Adrenal gland (tissue), 9 donors: ENCODE measurements at regions not wholly inside any gene's neighbourhood (a gene's known extent, or its start where the extent isn't known, plus 50 kb on each side); places are given as distances from the start of the nearest gene placed in this dataset.

Experiments used
- DNase-seq, 7 donors: peaks; one replicate each; pipeline ENCODE4 v3.0.0-alpha.2; 2019 to 2020
- H3K27ac ChIP-seq, 5 donors: fragments of 200-600 bp; sonication (generic) in 4 of 5; 1 replicate in 3 of 5; 2 replicates in 2 of 5; pipeline versions ENCODE4 v1.5.1 to v1.8.0; 2016 to 2020; ENCODE audit warnings: mild to moderate bottlenecking in 1 of 5
- H3K27me3 ChIP-seq: fragments of 200-600 bp; 2 replicates; pipeline ENCODE4 v1.8.0; 2021
- H3K36me3 ChIP-seq, 2 donors: fragments of 200-600 bp; replicated peaks in 1 of 2; 1 replicate in 1 of 2; 2 replicates in 1 of 2; pipeline versions ENCODE4 v1.5.1 to v1.8.0; 2018 to 2022
- H3K4me1 ChIP-seq, 2 donors: fragments of 200-600 bp; replicated peaks in 1 of 2; 1 replicate in 1 of 2; 2 replicates in 1 of 2; pipeline versions ENCODE4 v1.5.1 to v1.8.0; 2018 to 2021
- H3K4me3 ChIP-seq, 4 donors: fragments of 200-600 bp; sonication (generic) in 3 of 4; one replicate each; pipeline ENCODE4 v1.5.1; 2016 to 2018
- H3K9me3 ChIP-seq, 3 donors: fragments of 200-600 bp; sonication (generic) in 1 of 3; replicated peaks in 1 of 3; 1 replicate in 2 of 3; 2 replicates in 1 of 3; pipeline versions ENCODE4 v1.5.1 to v1.8.0; 2016 to 2021
- CTCF ChIP-seq, 6 experiments: fragments of 450-650 bp in 4 of 6; fragments of 200-600 bp in 2 of 6; sonication (generic) in 1 of 6; IDR thresholded peaks; 1 replicate in 5 of 6; 2 replicates in 1 of 6; pipeline versions ENCODE4 v1.5.1 to v1.8.0; 2016 to 2021; ENCODE audit warnings: antibody characterized with exemption in 6 of 6, mild to moderate bottlenecking in 2 of 6, moderate library complexity in 1 of 6
- POLR2A ChIP-seq, 2 donors: fragments of 450-650 bp; IDR thresholded peaks; one replicate each; pipeline ENCODE4 v1.6.1; 2017; ENCODE audit warnings: antibody characterized with exemption in 2 of 2, mild to moderate bottlenecking in 2 of 2, moderate library complexity in 1 of 2
- WGBS, 4 donors: extraction: QIAGEN DNeasy Blood & Tissue Kit in 2 of 4; methylation state at CpG; one replicate each; pipeline versions ENCODE4 v1.1.5 to v1.1.7; 2013 to 2017; 5-methylcytosine and 5-hydroxymethylcytosine counted together
- intact Hi-C, 2 donors: fragments of 100-400 bp; cut with DNase I; formaldehyde crosslinking; loops; one replicate each; pipeline versions ENCODE4 v1.14.1 to v1.15.0; 2022 to 2023
- donor health status: healthy with polysubstance abuse.
- donor health status: Bipolar disorder and iron deficiency.
- donor health status: DM: yes; HTN: yes; CAD: no.
- donor health status: DM: no; HTN: no; CAD: no.
- donor health status: DM: no; HTN: no; CAD: no.

- Histone ChIP-seq H3K27me3 (no peaks in the 10 kb centered on the region), H3K4me1 (no peaks in the 10 kb centered on the region), H3K36me3 (no peaks in the 10 kb centered on the region), H3K4me3 (no peak overlapping the region), H3K9me3 (no peaks in the 10 kb centered on the region), H3K27ac (no peak overlapping the region)
- DNase-seq: no peak
- intact Hi-C loops: no loop called here
- TF ChIP-seq POLR2A (IDR thresholded peaks at IDR 0.05) (no peak), CTCF (IDR thresholded peaks at IDR 0.05) (no peak)
Observed at GRCh38 chr3:166606988-166607387, 769.8 kb upstream of the BCHE start.

- Histone ChIP-seq H3K9me3 (no peaks in the 10 kb centered on the region), H3K4me1 (no peaks in the 10 kb centered on the region), H3K27ac (no peak overlapping the region), H3K27me3 (no peaks in the 10 kb centered on the region), H3K4me3 (no peak overlapping the region), H3K36me3 (no peaks in the 10 kb centered on the region)
- intact Hi-C loops: no loop called here
- WGBS, 4 donors: 77 to 84% (median 79%) methylated on average over 1 of the region's 1 CpG
- TF ChIP-seq POLR2A (IDR thresholded peaks at IDR 0.05) (no peak), CTCF (IDR thresholded peaks at IDR 0.05) (no peak)
- no peak for DNase-seq
Observed at GRCh38 chr3:166593776-166594175, 756.6 kb upstream of the BCHE start.

- TF ChIP-seq POLR2A (IDR thresholded peaks at IDR 0.05): no peak
- no peak for TF ChIP-seq CTCF (IDR thresholded peaks at IDR 0.05)
- H3K9me3 ChIP-seq: no peaks in the 10 kb centered on the region
- no peak overlapping the region for H3K27ac ChIP-seq
- intact Hi-C loops: no loop called here
- no peak for DNase-seq
- H3K27me3 ChIP-seq: no peaks in the 10 kb centered on the region
- H3K36me3 ChIP-seq: no peaks in the 10 kb centered on the region
- H3K4me1 ChIP-seq: no peaks in the 10 kb centered on the region
- 72 to 82% (median 76%) methylated on average over 2 of the region's 2 CpGs for WGBS, 4 donors
- H3K4me3 ChIP-seq: no peak overlapping the region
Observed at GRCh38 chr3:166582236-166582635, 745.0 kb upstream of the BCHE start.

GRCh38 chr3:166580561-166580960 lies 743.3 kb upstream of the BCHE start:
- DNase-seq: no peak
- intact Hi-C loops: no loop called here

More at GRCh38 chr3:166580561-166580960, 743.3 kb upstream of the BCHE start:
- no peaks in the 10 kb centered on the region for H3K9me3 ChIP-seq
- no peaks in the 10 kb centered on the region for H3K27me3 ChIP-seq
- no peaks in the 10 kb centered on the region for H3K4me1 ChIP-seq
- no peak for TF ChIP-seq CTCF (IDR thresholded peaks at IDR 0.05)
- TF ChIP-seq POLR2A (IDR thresholded peaks at IDR 0.05): no peak
- no peaks in the 10 kb centered on the region for H3K36me3 ChIP-seq
- WGBS, 4 donors: 67 to 77% (median 71%) methylated on average over 6 of the region's 6 CpGs
- H3K4me3 ChIP-seq: no peak overlapping the region
- no peak overlapping the region for H3K27ac ChIP-seq
